Activated CD4-positive, alpha-beta T cell treated with anti-CD3 and anti-CD28 coated beads, Interleukin-2, Interleukin-4, amounts not matched to agents 100 ng/mL and 50 ng/mL, durations not matched to agents 16 hours and 8 hours (primary cell): ENCODE measurements at regions not wholly inside any gene's neighbourhood (a gene's known extent, or its start where the extent isn't known, plus 50 kb on each side); places are given as distances from the start of the nearest gene placed in this dataset.

Experiments
- DNase-seq: peaks from one replicate; pipeline ENCODE4 v3.0.0-alpha.2; 2020; ENCODE audit warnings: low spot score

DNA sequence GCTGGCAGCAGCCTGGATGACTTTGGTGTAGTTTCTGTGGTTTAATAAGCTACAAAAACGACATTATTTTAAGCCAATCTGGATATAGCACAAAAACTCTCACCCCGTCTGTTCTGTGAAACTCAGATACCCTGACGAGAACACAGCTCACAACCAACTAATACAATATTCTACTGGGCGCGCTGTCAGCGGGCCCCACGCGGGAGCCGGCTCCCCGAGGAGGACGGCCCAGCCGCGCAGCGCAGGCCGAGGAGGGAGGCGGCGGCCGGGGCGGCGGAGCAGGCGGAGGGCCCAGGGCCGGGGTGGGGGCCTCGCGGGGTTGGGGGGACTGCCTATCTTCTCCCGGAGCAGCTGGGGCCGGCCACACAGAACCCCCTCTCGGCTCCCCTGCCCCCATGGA lies 87.2 kb upstream of the POU3F1 start:
- DNase-seq: no peak

DNA sequence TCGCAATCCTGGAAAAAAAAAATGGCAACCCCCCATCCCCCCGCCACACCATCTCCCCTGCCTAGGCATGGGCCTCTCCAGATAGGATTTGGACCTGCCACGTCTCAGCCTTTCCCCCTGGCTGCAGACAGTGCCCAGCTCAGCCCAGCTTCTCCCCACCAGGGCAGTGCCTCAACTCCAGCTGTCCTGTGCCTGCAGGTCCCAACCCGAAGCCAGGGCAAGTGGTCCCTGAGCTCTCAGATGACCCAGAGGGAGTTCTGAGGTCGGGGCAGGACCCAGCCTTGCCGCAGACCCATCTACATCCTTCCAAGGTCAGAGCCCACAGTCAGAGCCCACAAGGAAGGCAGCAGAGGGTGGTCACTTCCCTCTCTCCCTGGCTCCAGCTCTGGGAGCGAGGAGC lies 86.7 kb upstream of the POU3F1 start:
- no peak for DNase-seq

GRCh38 chr1:38132681-38133080 lies 86.1 kb upstream of the POU3F1 start:
- no peak for DNase-seq

GRCh38 chr1:38131024-38131585 lies 84.5 kb upstream of the POU3F1 start:
- no peak for DNase-seq

GRCh38 chr1:38129971-38130370 lies 83.4 kb upstream of the POU3F1 start:
- no peak for DNase-seq

DNA sequence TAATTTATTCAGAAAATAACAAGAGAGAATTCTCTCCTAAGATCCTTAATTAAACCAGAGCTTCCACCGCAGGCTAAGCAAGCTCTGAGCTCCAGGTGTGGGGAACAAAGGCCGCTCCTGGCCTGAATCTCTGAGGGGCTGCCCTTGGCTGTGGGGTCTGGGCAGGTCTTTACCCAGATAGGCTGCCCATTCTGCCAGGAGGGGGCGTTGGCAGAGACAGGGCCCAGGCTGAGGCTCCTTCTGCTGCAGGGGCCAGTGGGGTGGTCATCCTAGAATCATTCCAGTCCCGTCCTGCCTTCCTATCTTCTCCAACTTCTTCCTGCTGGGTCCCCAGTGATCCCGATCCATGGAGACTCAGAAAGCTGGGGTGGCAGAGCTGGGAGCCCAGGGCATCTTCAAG lies 82.9 kb upstream of the POU3F1 start:
- no peak for DNase-seq

- DNase-seq: no peak
Measured at GRCh38 chr1:38128926-38129453, 82.4 kb upstream of the POU3F1 start.

DNA sequence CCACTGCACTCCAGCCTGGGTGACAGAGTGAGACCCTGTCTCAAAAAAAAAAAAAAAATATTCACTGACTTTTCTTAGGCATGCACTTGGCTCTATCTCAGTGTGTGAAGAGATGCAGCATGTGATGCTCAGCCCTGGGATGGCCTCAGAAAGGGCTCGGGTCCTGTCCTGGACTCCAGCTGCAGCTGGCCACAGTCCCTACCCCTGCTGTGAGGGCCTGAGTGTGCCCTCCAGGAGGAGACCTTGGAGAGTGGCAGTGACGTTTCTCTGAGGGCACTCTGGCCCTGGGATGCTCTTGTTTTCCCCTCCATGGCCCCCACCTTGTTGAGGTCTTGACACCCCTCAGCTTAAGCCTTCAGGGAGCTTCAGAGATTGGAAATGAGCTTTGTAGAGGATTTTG lies 81.9 kb upstream of the POU3F1 start:
- DNase-seq: no peak

DNA sequence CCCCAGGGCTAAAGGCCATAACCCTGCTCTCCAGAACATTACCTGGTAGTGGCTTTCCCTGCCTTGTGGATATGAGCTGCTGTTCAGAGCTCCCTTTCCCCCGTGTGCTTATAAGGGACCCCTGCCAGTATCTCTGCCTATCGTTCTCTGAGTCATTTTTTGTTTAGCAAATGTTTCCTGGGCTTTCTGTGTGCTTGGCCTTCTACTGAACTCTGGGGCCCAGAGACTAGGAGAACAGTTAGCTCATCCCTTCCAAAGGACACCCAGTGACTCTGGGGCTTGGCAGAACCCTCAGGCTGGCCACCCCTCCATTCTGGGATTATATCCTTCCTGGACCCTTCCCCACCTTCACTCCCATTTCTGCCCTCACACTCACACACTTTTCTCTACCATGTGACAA lies 80.8 kb upstream of the POU3F1 start:
- no peak for DNase-seq

DNA sequence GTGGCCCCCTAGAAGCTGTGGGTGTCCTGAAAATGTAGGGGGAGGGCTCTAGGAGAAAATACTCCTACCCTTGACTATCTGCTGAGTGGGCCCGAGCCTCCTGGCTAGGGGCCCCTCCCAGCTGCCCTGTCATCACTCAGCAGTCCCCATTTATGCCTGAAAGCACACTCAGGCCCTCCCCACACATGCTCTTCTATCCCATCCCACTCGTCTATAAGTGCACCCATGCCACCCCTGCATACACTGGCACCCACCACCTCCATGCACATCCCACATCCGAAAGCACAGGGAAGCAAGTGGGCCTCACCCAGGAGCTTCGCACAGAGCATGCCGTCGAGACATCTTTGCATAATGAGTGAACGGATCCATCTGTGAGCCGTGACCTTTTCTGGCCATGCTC lies 80.4 kb upstream of the POU3F1 start:
- DNase-seq: no peak

DNA sequence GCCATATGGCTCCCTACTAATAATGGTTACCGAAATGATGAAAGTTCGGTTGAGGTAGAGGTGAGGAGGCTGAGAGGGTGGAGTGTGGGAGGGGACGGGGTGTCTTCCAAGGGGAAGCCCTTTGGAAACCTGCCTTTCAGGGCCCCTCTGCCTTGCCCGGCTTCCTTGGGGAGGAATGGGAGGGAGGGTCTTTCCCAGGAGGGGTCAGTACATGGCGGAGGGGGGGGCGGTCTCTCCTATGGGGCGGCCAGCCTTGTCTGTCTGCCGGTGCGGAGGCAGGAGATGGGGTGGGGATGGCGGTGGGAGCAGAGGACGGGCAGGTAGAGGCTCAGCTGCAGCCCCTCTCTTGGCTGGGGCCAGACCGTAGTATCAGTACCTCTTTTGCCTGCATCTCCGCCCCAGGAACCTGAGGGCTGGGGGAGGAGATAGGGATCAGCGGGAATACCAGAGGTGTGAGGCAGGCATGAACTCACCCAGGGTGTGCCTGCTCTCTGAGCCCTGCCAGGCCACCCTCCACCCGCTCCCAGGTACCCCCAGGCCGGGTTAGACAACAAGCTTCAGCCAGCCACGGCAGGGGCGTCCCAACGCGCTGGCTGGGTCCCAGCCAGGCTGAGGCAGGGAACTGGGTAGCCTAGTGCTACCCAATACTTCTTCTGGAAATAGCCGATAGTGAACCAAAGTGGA lies 79.4 kb upstream of the POU3F1 start:
- no peak for DNase-seq

- no peak for DNase-seq
Measured at GRCh38 chr1:38125016-38125415, 78.4 kb upstream of the POU3F1 start.

DNA sequence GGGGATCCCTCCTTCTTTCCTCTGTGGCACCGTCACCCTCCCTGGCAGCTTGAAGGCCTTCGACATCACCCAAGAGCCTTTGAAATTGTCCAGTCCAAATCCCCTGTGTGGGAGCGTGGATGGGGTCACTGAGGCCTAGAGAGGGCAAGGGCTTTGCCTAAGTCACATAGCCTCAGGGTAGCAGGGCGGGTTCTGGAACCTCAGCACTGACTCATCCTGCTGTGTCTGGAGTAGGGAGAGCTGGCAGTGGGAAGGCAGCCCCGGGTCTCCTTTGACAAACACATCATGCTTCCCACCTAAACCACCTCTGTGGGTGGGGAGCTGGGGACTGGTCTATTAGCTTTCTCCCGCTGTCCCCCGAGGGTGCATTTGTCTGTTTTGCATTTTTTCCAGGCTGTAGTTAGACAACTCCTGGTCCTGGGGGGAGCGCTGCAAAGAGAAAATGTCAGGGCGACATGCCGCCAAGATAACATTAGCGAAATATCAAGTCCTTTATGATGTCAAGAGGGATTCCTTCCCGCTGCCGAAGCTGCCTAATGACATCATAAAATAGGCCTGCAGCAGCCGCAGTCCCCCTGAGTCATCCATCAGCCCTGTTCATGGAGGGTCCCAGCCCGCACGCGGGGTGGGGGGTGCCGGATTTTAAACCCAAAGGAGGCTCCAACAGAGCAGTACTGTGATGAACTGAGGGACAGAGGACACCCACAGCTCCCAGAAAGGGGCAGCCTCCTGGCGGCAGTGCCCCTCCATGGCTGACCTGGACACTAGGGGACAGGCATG lies 77.0 kb upstream of the POU3F1 start:
- no peak for DNase-seq

DNA sequence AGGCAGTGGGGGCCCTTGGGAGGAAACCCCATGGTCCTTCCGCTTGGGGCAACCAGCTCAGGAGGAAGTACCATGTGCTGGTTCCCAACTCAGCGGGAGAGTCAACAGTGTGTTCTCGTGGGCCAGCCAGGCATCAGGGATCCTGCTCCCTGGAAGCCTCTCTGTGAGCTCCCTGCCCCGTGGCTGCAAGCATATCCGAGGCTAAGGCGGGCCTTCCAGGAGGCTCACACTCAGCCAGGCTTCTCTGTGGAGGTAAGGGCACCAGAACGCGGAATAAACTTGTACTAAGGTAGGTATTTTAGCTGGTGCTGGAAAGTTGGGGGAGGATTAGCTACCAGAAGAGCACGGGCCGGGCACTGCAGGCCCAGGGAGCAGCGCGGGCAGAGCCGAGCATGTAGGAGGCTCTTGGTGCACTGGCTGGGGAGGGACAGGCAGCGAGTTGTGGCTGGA lies 74.7 kb upstream of the POU3F1 start:
- no peak for DNase-seq

DNA sequence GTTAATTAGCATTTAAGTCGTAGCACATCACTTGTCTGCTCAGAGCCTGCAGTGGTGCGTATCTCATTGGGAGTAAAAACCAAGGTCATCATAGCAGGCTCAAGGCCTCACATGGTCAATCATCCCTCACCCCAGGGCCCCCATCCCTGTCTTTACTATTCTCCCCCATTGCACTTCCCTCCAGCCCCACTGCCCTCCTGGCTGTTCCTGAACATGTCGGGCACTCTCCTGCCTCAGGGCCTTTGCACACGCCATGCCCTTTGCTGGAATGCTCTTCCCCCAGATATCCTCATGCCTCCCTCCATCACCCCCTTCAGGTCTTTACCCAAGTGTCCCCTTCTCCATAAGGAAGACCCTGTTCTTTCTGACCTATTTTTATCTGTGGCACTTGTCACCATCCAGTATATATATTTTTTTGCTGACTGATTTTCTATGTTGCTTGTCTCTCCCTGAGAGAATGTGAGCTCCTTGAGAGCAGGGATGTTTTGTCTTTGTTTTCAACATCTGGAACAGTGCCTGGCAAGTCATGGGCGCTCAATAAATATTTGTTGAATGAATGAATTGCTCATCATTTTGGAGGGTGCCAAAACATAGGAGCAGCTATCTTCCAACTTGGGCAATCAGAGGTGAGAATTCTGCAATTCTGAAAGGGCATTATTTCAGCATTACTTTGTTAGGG lies 74.1 kb upstream of the POU3F1 start:
- DNase-seq: no peak

GRCh38 chr1:38118976-38119375 lies 72.4 kb upstream of the POU3F1 start:
- no peak for DNase-seq

DNA sequence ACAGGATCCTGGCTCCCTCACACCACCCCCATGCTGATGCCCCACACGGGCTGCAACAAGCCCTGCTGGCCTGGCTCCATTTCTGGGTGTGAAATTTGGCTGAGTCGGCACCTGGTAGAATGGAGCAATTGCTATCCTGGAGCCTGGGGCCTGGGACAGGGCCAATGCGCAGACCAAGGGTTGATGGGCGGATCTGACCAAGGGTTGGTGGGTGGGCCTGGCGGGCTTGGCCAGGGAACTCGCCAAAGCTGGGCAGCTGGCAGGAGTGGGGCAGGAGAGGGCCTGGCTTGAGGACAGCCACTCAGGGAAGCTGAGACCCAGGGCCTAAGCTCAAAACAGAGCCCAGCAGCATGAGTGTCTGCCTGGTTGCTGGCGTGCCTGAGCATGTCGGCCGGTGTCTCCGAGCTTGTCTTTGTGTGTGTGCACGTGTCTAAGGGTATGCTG lies 70.9 kb upstream of the POU3F1 start:
- DNase-seq: no peak

DNA sequence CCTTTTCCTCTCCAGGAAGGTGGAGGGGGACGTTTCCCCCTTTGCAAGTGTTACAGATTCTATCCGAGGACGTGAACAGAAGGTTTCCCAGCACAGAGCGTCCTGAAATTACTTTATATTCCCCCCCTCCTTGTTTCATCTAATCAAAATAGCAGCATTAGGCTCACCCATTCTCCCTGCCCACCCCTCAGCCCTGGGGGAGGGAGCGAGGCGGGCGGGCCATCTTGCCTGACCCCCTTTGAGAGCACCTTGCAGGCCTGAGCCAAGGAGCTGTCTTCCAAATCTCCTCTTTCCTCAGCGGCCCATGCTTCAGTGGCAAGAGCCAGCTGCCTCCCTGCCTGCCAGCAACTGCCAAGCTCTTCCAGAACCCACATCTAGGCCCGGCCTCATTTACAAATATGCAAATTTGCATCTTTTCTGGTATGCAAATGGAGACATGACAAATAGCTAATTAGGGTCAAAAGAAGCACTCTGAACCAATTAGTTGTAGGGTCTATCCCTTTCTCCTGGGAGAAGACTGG lies 69.1 kb upstream of the POU3F1 start:
- no peak for DNase-seq

- DNase-seq: no peak
Measured at GRCh38 chr1:38115226-38115625, 68.6 kb upstream of the POU3F1 start.

GRCh38 chr1:38114241-38115026 lies 67.8 kb upstream of the POU3F1 start:
- peak; percentile 3 for DNase-seq

DNA sequence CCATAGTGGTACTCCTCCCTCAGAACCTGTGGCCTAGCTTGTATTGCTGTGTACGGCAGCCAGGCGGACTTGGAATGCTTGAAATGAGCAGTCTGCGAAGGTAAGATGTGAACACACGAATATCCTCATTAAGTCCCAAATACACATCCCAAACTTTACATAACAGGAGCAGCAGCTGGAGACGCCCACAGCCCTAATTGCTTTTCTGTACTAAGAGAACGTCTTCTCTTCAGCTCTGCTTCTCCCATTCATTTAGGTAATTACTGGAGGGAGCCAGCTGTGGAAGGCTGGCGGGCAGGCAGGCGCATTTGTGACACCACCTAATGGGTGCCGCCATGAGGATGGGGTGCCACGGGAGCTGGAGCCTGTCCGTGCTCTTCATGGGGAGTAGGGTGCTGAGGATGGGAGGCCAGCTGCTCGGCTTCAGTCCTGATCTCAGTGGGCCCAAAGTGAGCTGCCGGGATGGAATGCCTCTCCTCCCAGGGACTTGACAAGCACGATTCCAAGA lies 66.6 kb upstream of the POU3F1 start:
- DNase-seq: no peak
